ENCODE measurements at regions not wholly inside any gene's neighbourhood (a gene's known extent, or its start where the extent isn't known, plus 50 kb on each side); places are given as distances from the start of the nearest gene placed in this dataset.

- intact Hi-C loops (cut with DNase I): no loop called here
- no peak for ATAC-seq
- no peak for DNase-seq (ENCODE audit: low spot score)
These were observed 663.3 kb upstream of the HS6ST1 start for GRCh38 chr2:128982001-128982400.

DNA sequence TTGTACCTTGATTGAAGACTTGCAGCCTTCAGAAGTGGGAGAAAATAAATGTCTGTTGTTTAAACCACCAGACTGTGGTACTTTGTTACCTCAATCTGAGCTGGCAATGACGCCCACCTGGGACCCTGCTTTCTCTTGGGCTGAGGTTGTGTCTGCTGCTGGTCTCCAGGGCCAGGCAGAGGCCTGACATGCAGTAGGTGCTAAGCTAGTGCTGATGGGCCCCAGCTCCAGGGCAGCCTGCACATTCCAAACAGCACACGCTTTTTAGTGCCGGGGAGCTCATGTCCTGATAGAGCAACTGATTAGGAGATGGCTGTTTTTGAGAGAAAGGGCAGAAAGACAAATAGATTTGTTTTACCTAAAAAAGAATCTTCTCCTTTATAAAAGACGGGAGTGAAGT lies 664.0 kb upstream of the HS6ST1 start:
- DNase-seq (ENCODE audit: low spot score) (no peak), ATAC-seq (no peak)
- intact Hi-C loops (cut with DNase I): no loop called here

- intact Hi-C loops (cut with DNase I): no loop called here
- no peak for DNase-seq (ENCODE audit: low spot score)
- no peak for ATAC-seq
These were observed 664.4 kb upstream of the HS6ST1 start for GRCh38 chr2:128983094-128983493.

DNA sequence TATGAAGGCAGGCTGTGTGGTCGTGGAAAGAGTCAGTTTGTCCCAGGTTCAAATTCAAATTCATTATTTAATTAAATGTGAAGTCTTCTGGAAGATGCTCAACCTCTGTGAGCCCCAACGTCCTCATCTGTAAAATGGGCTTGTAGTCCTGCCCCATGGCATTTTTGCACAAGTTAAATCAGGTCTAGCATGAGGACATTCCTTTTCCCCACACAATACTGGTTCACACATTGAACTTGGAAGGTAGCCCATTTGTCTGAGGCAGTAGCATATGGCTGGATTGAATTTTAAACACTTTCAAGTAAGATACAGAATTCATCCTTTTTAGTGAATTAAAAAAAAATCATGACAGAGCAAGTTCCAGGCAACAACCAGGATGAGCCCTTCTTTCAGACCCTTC lies 665.4 kb upstream of the HS6ST1 start:
- ATAC-seq (no peak), DNase-seq (ENCODE audit: low spot score) (no peak)
- intact Hi-C loops (cut with DNase I): no loop called here

DNA sequence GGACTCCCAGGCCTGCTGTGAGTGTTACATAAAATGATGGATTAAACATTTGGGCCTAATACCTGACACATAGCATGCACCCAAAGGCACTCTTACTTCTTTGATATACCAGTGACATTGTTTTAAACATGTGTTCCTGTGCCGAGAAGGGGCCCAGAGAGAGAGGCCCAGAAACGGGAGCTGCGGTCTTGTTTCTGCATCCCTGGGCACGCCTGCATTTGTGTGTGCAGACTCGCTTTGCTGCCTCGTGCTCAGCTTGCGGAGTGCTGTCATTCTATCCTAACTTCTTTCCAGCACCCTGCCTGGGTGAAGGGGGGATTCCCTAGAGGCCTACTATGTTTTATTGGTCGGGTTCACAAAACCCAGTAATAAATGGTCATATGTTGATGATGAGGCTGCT lies 666.2 kb upstream of the HS6ST1 start:
- DNase-seq (ENCODE audit: low spot score): no peak
- intact Hi-C loops (cut with DNase I): no loop called here

GRCh38 chr2:128986026-128986715 lies 667.5 kb upstream of the HS6ST1 start:
- intact Hi-C loops (cut with DNase I): no loop called here
- no peak for ATAC-seq
- DNase-seq (ENCODE audit: low spot score): no peak

More for the DNA sequence above, 666.2 kb upstream of the HS6ST1 start:
- no peak for ATAC-seq

- ATAC-seq: no peak
- no peak for DNase-seq (ENCODE audit: low spot score)
- intact Hi-C loops (cut with DNase I): no loop called here
These were observed 668.2 kb upstream of the HS6ST1 start for GRCh38 chr2:128986867-128987268.

GRCh38 chr2:128988326-128988725 lies 669.7 kb upstream of the HS6ST1 start:
- ATAC-seq (no peak), DNase-seq (ENCODE audit: low spot score) (no peak)
- intact Hi-C loops (cut with DNase I): no loop called here

GRCh38 chr2:128988967-128989366 lies 670.3 kb upstream of the HS6ST1 start:
- intact Hi-C loops (cut with DNase I): no loop called here
- no peak for DNase-seq (ENCODE audit: low spot score)
- ATAC-seq: no peak

- DNase-seq (ENCODE audit: low spot score): no peak
- ATAC-seq: no peak
- intact Hi-C loops (cut with DNase I): no loop called here
These were observed 676.4 kb upstream of the HS6ST1 start for GRCh38 chr2:128995086-128995485.

DNA sequence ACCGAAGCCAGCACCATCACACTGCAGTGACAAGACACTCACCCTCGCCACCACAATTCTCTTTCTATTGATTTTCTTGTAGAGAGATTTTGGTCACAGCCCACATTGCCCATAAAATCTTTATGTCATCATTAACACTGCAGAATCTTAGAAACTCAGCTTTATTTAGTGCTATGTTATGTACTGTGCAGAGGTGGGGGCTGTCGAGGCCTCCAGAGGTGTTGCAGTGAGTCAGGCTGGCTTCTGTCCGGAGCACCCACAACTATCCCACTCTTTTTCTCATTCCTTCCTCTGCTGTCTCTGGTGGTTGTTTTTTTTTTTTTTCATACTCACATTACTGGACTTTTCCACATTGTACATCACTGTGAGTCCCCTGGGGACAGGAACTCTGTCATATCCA lies 677.4 kb upstream of the HS6ST1 start:
- ATAC-seq (no peak), DNase-seq (ENCODE audit: low spot score) (no peak)
- intact Hi-C loops (cut with DNase I): no loop called here

DNA sequence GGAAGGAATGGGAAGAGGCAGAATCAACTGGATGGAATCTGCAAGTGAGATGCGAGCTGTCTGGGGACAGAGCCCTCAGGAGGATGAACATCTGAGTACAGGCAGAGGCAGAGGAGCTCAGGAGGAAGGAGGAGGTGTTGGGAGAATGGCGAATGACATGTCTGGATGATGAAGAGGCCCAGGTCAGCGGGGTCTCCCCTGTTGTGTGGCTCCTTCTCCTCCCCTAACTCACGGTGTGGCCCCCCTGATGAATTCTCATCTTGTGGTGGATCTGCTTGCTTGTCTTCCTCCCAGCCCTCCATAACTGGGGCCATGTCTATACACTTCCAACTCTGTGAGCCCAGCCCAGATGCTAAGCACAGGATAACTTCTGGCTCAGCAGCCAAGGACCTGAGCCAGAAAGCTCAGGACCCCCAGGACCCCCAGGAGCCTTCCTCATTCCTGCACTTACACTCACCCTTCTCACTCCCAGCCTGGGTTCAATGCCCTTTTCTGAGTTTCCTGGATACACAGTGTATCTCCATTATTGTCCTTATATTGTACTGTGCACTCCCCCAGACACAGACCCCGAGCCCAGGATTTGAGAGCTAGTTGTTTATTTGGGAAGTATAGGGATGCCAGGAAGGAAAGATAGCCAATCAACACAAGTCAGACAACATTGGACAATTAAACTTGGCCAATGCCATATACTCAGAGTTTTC lies 678.6 kb upstream of the HS6ST1 start:
- no peak for DNase-seq (ENCODE audit: low spot score)
- intact Hi-C loops (cut with DNase I): no loop called here
- no peak for ATAC-seq

DNA sequence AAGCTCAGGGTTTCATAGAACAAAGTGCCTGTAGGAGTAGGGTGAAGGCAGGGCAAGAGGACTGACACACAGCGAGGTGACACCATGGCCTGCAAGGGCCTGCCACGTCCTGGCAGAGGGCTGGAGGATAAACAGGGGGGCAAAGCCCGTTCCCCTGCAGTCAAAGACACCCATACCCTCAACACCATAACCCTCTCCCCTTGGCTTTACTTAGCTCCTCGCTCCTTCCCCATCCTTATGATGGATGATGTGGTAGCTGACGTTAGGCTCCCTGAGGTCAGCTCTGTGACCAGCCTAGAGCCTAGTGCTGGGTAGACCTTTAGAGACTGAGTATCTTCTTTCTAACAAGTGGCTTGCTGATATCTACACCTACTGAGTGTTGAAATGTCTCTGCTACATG lies 683.3 kb upstream of the HS6ST1 start:
- no peak for ATAC-seq
- intact Hi-C loops (cut with DNase I): no loop called here

DNA sequence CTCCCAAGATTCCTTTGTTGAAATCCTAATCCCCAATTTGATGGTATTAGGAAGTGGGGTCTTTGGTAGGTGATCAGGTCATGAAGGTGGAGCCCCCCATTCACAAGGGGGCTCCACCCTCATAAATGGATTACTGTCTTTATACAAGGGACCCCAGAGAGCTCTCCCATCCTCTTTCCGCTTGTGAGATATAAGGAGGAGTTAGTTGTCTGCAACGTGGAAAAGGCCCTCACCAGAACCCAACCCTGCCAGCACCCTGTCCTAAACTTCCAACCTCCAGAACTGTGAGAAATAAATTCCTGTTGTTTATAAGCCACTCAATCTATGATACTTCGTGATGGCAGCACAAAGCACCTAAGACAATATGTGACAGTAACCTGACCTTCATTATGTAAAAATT lies 684.1 kb upstream of the HS6ST1 start:
- ATAC-seq (no peak), DNase-seq (ENCODE audit: low spot score) (no peak)
- intact Hi-C loops (cut with DNase I): no loop called here

More for the DNA sequence above, 683.3 kb upstream of the HS6ST1 start:
- no peak for DNase-seq (ENCODE audit: low spot score)

DNA sequence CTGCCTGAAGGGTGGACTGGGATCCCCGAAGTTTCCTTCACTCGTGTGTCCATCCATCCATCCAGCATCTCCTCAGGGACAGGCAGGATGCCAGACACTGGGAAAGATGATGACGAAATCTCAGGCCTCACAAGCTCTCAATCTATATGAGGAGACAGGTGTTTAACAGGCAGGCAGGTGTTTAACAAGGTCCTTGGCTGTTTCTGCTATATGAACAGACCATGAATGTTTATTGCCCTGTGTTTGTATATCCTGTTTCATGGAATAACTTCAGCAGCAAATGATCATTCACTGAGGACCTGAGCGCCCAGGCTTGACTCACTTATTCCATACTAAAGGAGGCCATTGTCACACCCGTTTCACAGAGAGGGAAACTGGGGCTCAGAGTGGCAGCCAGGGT lies 685.8 kb upstream of the HS6ST1 start:
- DNase-seq (ENCODE audit: low spot score) (no peak), ATAC-seq (no peak)
- intact Hi-C loops (cut with DNase I): no loop called here

- intact Hi-C loops (cut with DNase I): no loop called here
These were observed 686.3 kb upstream of the HS6ST1 start for GRCh38 chr2:129004940-129005490.

DNA sequence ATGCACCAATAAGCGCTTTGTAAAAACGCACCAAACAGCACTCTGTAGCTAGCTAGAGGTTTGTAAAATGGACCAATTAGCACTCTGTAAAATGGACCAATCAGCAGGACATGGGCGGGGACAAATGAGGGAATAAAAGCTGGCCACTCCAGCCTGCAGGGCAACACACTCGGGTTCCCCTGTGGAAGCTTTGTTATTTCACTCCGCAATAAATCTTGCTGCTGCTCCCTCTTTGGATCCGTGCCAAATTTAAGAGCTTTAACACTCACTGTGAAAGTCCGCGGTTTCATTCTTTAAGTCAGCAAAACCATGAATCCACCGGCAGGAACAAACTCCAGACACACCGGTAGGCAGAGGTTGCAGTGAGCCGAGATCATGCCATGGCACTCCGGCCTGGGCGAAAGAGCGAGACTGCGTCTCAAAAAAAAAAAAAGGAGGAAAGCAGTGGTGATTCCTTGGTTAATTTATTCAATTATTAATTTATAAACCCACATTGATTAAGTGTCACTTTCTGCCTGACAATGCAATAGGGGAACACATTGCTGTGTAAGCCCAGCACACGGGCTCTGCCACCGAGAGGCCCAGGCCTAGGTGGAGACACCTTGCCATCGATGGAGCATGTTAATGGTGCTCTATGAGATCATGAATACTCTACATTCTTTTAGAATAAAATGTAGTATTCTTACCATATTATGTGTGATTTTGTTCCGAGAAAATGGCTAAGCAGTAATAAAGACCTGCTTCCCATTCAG lies 687.6 kb upstream of the HS6ST1 start:
- intact Hi-C loops (cut with DNase I): no loop called here
- DNase-seq (ENCODE audit: low spot score) (no peak), ATAC-seq (no peak)

More at GRCh38 chr2:129004940-129005490, 686.3 kb upstream of the HS6ST1 start:
- ATAC-seq (no peak), DNase-seq (ENCODE audit: low spot score) (no peak)

GRCh38 chr2:129006901-129007300 lies 688.2 kb upstream of the HS6ST1 start:
- intact Hi-C loops (cut with DNase I): no loop called here
- no peak for DNase-seq (ENCODE audit: low spot score)
- ATAC-seq: no peak

- ATAC-seq: no peak
- DNase-seq (ENCODE audit: low spot score): no peak
- intact Hi-C loops (cut with DNase I): no loop called here
These were observed 689.6 kb upstream of the HS6ST1 start for GRCh38 chr2:129008055-129008880.

All from sciatic nerve (tissue), 2 donors.